ENCODE measurements at regions not wholly inside any gene's neighbourhood (a gene's known extent, or its start where the extent isn't known, plus 50 kb on each side); places are given as distances from the start of the nearest gene placed in this dataset.
"Not testable (repeated sequence)": the region's sequence is repeated elsewhere in the genome, so short reads cannot be mapped to it uniquely, and the experiment has no call there.

GRCh38 chr7:41428381-41428780 lies 274.5 kb downstream of the INHBA start:
- no peak for DNase-seq (ENCODE audit: low spot score)

GRCh38 chr7:41425926-41426325 lies 277.0 kb downstream of the INHBA start:
- no peak for DNase-seq (ENCODE audit: low spot score)

- DNase-seq (ENCODE audit: low spot score) = no peak
Observed at GRCh38 chr7:41421056-41421455, 281.8 kb downstream of the INHBA start.

GRCh38 chr7:41420421-41420820 lies 282.5 kb downstream of the INHBA start:
- DNase-seq (ENCODE audit: low spot score) = no peak

GRCh38 chr7:41418337-41418736 lies 284.6 kb downstream of the INHBA start:
- no peak for DNase-seq (ENCODE audit: low spot score)

GRCh38 chr7:41416208-41416595 lies 286.7 kb downstream of the INHBA start:
- no peak for DNase-seq (ENCODE audit: low spot score)

GRCh38 chr7:41415471-41416207 lies 287.3 kb downstream of the INHBA start:
- DNase-seq (ENCODE audit: low spot score) = no peak

GRCh38 chr7:41415051-41415450 lies 287.8 kb downstream of the INHBA start:
- no peak for DNase-seq (ENCODE audit: low spot score)

- DNase-seq (ENCODE audit: low spot score) = no peak
Observed at GRCh38 chr7:41404375-41405074, 298.4 kb downstream of the INHBA start.

- DNase-seq (ENCODE audit: low spot score) = no peak
Observed at GRCh38 chr7:41403291-41403690, 299.6 kb downstream of the INHBA start.

- DNase-seq (ENCODE audit: low spot score) = no peak
Observed at GRCh38 chr7:41401833-41402232, 301.1 kb downstream of the INHBA start.

GRCh38 chr7:41399171-41399570 lies 303.7 kb downstream of the INHBA start:
- no peak for DNase-seq (ENCODE audit: low spot score)

- DNase-seq (ENCODE audit: low spot score) = no peak
Observed at GRCh38 chr7:41391818-41392217, 311.1 kb downstream of the INHBA start.

- not testable (repeated sequence) for DNase-seq (ENCODE audit: low spot score)
Observed at GRCh38 chr7:41388933-41389332, 314.0 kb downstream of the INHBA start.

GRCh38 chr7:41385996-41386395 lies 316.9 kb downstream of the INHBA start:
- DNase-seq (ENCODE audit: low spot score) = no peak

- DNase-seq (ENCODE audit: low spot score) = no peak
Observed at GRCh38 chr7:41384418-41384817, 318.5 kb downstream of the INHBA start.

- no peak for DNase-seq (ENCODE audit: low spot score)
Observed at GRCh38 chr7:41383596-41383995, 319.3 kb downstream of the INHBA start.

- no peak for DNase-seq (ENCODE audit: low spot score)
Observed at GRCh38 chr7:41378156-41378555, 324.7 kb downstream of the INHBA start.

- no peak for DNase-seq (ENCODE audit: low spot score)
Observed at GRCh38 chr7:41375582-41375981, 327.3 kb downstream of the INHBA start.

- no peak for DNase-seq (ENCODE audit: low spot score)
Observed at GRCh38 chr7:41374150-41374848, 328.6 kb downstream of the INHBA start.

GRCh38 chr7:41367967-41368882 lies 334.7 kb downstream of the INHBA start:
- DNase-seq (ENCODE audit: low spot score) = no peak

- DNase-seq (ENCODE audit: low spot score) = no peak
Observed at GRCh38 chr7:41351091-41351490, 351.8 kb downstream of the INHBA start.

All from globus pallidus (tissue), 1 donor.